Activated CD4-positive, alpha-beta T cell treated with anti-CD3 and anti-CD28 coated beads, Interleukin-2, amount 10 ng/mL, durations not matched to agents 24 days and 14 days (primary cell): ENCODE measurements at regions not wholly inside any gene's neighbourhood (a gene's known extent, or its start where the extent isn't known, plus 50 kb on each side); places are given as distances from the start of the nearest gene placed in this dataset.
A peak's percentile ranks its signal among the peaks of the same experiment; 100 is the strongest.

Source experiments
- DNase-seq: peaks from one replicate; pipeline ENCODE4 v3.0.0; 2022
- H3K27ac Mint-ChIP-seq: one replicate; pipeline ENCODE4 v1.8.0; 2022; ENCODE audit warnings: mild to moderate bottlenecking, mixed read lengths
- H3K27me3 Mint-ChIP-seq: one replicate; pipeline ENCODE4 v1.8.0; 2022; ENCODE audit warnings: mixed read lengths
- H3K36me3 Mint-ChIP-seq: one replicate; pipeline ENCODE4 v1.8.0; 2022; ENCODE audit warnings: low read depth, mild to moderate bottlenecking, mixed read lengths
- H3K4me1 Mint-ChIP-seq: one replicate; pipeline ENCODE4 v1.8.0; 2021; ENCODE audit warnings: mixed read lengths
- H3K4me3 Mint-ChIP-seq: one replicate; pipeline ENCODE4 v1.8.0; 2022; ENCODE audit warnings: mild to moderate bottlenecking, moderate library complexity, mixed read lengths
- H3K9me3 Mint-ChIP-seq: one replicate; pipeline ENCODE4 v1.8.0; 2021; ENCODE audit warnings: mixed read lengths
- intact Hi-C: fragments of 100-400 bp; cut with micrococcal nuclease; formaldehyde crosslinking; loops from one replicate; pipeline ENCODE4 v1.15.1; 2023

DNA sequence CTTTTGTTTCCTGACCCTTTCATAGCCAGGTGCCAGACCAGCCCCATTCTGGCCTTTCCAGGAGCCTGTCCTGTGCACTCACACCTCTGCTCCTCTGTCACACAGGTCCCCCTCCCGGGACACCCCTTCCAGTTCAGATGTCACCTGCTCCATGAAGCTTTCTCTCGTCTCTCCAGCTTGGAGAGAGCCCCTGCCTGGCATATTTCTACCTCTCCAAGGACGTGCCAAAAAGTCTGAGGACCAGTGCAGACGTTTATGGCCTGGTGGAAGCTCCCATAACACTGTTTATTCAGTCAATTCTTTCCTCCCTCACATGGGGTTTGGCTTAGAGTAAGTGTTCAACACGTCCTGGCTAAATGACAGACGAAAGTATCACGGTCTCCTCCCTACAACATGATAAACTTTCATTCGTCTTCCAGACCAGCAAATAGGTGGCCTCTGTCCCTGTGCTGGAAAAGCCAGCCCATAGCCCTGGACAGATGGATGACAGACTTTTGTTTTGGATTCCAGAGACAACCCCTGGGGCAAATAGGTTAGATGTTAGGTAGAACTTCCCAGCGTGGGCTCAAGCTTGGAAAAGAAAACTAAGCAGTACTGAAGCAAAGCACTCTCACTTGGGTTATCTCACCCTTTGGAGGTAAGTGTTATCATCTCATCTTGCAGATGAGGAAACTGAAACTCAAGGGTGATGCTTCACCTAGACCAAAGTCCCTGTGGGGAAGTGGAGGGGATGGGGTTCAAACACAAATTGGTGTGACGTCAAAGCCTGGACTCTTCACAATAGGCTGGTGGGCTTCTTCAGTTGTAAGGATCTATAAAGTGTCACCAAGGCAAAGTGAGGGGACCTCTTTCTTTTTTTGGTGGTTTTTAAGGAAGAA, 52.9 kb upstream of the ECE1 start:
- H3K36me3 Mint-ChIP-seq = peaks cover 19% of the 10 kb centered on the region
- DNase-seq = peak; percentile 89
- H3K27ac Mint-ChIP-seq = peak overlapping the region; percentile 85
- H3K4me3 Mint-ChIP-seq = peak overlapping the region; percentile 88
- no peaks in the 10 kb centered on the region for H3K27me3 Mint-ChIP-seq
- intact Hi-C loops = loop anchor here (1.0 to 10.0 kb wide), 5 partner anchors 9 to 558 kb away; partner anchors contain the start of gene HP1BP3
- peaks cover 55% of the 10 kb centered on the region for H3K4me1 Mint-ChIP-seq
- H3K9me3 Mint-ChIP-seq = no peaks in the 10 kb centered on the region

DNA sequence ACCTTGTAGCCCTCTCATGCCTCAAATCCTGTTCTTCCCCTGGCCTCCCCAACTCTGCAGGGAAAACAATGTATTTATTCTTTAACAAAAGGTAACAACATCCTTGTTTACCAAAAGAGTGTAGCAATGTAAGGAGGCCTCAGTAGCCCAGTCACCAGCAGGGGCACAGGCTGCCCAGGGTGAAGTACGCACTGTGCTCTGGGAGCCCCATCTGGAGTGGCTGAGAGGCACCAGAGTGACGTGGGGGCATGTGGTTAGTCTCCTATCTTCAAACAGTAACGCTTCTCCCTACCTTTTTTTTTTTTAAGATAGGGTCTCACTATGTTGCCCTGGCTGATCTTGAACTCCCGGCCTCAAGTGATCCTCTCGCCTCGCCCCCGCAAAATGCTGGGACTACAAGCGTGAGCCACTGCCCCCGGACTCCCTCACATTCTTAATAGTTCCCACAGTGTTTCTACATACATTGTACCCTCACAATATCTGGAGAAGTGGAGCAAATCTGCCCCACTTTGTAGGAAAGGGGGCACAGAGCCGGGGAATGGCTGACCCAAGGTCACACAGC, 51.3 kb upstream of the ECE1 start:
- intact Hi-C loops = loop anchor here (10.0 kb wide), 2 partner anchors 407 to 557 kb away; partner anchors contain the start of gene HP1BP3

DNA sequence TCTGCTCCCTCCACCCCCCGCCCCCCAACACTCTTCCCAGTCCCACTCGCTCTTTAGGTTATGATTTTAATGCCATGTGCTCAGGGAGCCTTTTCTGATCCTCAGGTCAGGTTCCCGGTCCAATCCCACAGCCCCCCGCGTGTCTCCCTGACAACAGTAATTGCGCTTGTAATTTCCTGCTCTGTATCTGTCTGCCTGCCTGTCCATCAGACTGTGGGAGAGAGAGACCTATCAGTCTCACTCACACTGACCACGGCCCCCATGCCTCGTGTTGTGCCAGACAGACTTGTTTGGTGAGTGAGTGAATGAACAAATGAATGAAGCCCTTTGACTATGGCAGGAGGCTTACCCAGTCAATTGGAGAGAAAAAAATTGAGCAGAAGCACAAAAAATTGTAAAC, 50.8 kb upstream of the ECE1 start:
- peak overlapping the region; percentile 40 for H3K4me3 Mint-ChIP-seq
- peaks cover 70% of the 10 kb centered on the region for H3K4me1 Mint-ChIP-seq
- intact Hi-C loops = loop anchor here (10.0 kb wide), 2 partner anchors 406 to 556 kb away; partner anchors contain the start of gene HP1BP3
- H3K9me3 Mint-ChIP-seq = no peaks in the 10 kb centered on the region
- DNase-seq = no peak
- no peaks in the 10 kb centered on the region for H3K27me3 Mint-ChIP-seq
- H3K36me3 Mint-ChIP-seq = peaks cover 28% of the 10 kb centered on the region
- H3K27ac Mint-ChIP-seq = peak overlapping the region; percentile 75

More for the DNA sequence above, 51.3 kb upstream of the ECE1 start:
- Mint-ChIP-seq H3K9me3 (no peaks in the 10 kb centered on the region), H3K4me1 (peaks cover 69% of the 10 kb centered on the region), H3K27me3 (no peaks in the 10 kb centered on the region), H3K27ac (peak overlapping the region; percentile 59), H3K36me3 (peaks cover 28% of the 10 kb centered on the region), H3K4me3 (peak overlapping the region; percentile 88)
- DNase-seq = no peak

DNA sequence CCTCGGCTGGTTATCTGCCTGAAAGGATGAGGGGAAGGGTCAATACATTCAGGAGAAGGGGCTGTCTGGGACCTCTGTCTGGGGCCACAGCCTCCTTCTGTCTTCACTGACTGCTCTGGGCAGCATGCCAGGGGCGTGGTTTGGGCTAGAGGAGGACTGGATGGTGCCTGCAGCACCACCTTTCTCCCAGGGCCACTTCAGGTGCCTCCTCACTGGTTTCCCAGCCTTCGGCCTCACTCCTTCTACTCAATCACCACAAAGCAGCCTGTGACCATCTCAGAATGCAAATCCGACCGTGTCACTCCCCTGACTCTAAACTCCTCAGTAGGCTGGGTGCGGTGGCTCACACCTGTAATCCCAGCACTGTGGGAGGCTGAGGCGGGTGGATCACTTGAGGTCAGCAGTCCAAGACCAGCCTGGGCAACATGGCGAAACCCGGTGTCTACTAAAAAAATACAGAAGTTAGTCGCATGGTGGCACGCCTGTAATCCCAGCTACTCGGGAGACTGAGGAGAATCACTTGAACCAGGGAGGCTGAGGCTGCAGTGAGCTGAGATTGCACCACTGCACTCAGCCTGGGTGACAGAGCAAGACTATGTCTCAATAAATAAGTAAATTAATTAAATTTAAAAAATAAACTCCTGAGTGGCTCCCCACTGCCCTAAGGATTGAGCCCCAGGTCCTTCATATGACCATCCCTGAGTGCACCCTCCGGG, 50.1 kb upstream of the ECE1 start:
- no peak for DNase-seq
- no peaks in the 10 kb centered on the region for H3K27me3 Mint-ChIP-seq
- H3K4me1 Mint-ChIP-seq = peaks cover 77% of the 10 kb centered on the region
- H3K9me3 Mint-ChIP-seq = no peaks in the 10 kb centered on the region
- H3K27ac Mint-ChIP-seq = peak overlapping the region; percentile 75
- intact Hi-C loops = loop anchor here (10.0 kb wide), 2 partner anchors 406 to 556 kb away; partner anchors contain the start of gene HP1BP3
- peak overlapping the region; percentile 40 for H3K4me3 Mint-ChIP-seq
- peaks cover 28% of the 10 kb centered on the region for H3K36me3 Mint-ChIP-seq
